ENCODE measurements at regions not wholly inside any gene's neighbourhood (a gene's known extent, or its start where the extent isn't known, plus 50 kb on each side); places are given as distances from the start of the nearest gene placed in this dataset.

DNA sequence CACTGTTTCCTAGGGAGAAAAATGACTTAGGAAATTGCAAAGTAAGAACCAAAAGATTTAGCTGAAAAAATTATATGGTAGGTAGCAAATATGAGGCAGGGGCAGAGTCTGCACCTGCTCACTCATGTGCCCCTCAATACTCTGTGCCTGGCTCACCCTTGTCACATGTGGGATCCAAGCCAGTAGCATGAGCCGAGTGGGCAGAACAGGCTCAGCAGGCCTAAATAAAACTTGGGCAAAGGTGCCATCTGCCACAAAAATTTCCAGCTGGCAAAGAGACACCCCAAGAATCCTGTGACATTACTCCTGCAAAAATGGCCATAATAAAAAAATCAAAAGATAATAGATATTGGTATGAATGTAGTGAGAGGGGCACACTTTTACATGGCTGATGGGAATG is 1321.2 kb downstream of the NCAM2 start:
- peaks cover 2% of the 10 kb centered on the region for H3K9me3 Mint-ChIP-seq
- H3K27me3 Mint-ChIP-seq (ENCODE audit: low read depth), result no peaks in the 10 kb centered on the region
- TF ChIP-seq, protein P1, sequence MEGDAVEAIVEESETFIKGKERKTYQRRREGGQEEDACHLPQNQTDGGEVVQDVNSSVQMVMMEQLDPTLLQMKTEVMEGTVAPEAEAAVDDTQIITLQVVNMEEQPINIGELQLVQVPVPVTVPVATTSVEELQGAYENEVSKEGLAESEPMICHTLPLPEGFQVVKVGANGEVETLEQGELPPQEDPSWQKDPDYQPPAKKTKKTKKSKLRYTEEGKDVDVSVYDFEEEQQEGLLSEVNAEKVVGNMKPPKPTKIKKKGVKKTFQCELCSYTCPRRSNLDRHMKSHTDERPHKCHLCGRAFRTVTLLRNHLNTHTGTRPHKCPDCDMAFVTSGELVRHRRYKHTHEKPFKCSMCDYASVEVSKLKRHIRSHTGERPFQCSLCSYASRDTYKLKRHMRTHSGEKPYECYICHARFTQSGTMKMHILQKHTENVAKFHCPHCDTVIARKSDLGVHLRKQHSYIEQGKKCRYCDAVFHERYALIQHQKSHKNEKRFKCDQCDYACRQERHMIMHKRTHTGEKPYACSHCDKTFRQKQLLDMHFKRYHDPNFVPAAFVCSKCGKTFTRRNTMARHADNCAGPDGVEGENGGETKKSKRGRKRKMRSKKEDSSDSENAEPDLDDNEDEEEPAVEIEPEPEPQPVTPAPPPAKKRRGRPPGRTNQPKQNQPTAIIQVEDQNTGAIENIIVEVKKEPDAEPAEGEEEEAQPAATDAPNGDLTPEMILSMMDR (IDR thresholded peaks at IDR 0.05; ENCODE audit: unreplicated experiment in 3 of 3), result no peak
- H3K36me3 Mint-ChIP-seq (ENCODE audit: low read depth), result no peaks in the 10 kb centered on the region
- no peaks in the 10 kb centered on the region for H3K4me1 Mint-ChIP-seq
- no peak overlapping the region for H3K4me3 Mint-ChIP-seq
- no peak overlapping the region for H3K27ac Mint-ChIP-seq

DNA sequence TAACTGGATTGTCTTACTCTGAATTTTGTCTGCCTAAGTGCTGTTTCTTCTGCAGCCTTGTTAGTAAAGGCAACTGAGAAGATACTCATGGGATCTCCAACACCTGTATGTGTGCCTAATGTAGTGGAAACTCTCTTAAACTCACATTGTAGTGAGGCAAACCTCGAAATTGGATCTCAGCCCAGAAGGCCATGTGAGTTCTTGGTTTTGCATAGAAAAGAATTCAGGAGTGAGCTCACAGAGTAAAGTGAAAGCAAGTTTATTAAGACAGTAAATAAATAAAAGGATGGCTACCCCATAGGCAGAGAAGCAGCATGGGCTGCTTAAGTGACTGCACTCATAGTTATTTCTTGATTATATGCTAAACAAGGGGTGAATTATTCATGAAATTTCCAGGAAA is 1344.7 kb downstream of the NCAM2 start:
- Mint-ChIP-seq H3K27me3 (ENCODE audit: low read depth) (no peaks in the 10 kb centered on the region), H3K4me1 (peaks cover 6% of the 10 kb centered on the region), H3K36me3 (ENCODE audit: low read depth) (no peaks in the 10 kb centered on the region), H3K9me3 (peaks cover 12% of the 10 kb centered on the region), H3K4me3 (no peak overlapping the region), H3K27ac (no peak overlapping the region)
- TF ChIP-seq, protein P1 (IDR thresholded peaks at IDR 0.05; ENCODE audit: unreplicated experiment in 3 of 3), result no peak

DNA sequence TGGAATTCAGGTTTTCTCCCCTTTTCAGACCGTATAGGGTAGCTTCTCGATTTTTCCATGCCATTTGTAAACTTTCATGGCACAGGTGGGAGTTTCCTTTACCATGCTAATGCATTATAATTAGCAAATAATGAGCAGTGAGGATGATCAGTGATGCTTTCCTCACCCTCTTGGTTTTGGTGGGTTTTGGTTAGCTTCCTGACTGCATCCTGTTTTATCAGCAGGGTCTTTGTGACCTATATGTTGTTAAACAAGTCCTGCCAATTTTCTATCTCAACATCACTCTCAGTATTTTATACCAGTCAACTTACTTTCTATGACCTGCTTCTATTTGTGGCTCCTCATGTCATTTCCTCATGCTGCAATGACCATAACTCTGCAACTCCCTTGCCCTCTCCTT is 1345.1 kb downstream of the NCAM2 start:
- Mint-ChIP-seq H3K9me3 (peaks cover 12% of the 10 kb centered on the region), H3K36me3 (ENCODE audit: low read depth) (no peaks in the 10 kb centered on the region), H3K4me3 (no peak overlapping the region), H3K27me3 (ENCODE audit: low read depth) (no peaks in the 10 kb centered on the region), H3K4me1 (peaks cover 6% of the 10 kb centered on the region), H3K27ac (no peak overlapping the region)
- TF ChIP-seq, protein P1 (IDR thresholded peaks at IDR 0.05; ENCODE audit: unreplicated experiment in 3 of 3), result no peak

DNA sequence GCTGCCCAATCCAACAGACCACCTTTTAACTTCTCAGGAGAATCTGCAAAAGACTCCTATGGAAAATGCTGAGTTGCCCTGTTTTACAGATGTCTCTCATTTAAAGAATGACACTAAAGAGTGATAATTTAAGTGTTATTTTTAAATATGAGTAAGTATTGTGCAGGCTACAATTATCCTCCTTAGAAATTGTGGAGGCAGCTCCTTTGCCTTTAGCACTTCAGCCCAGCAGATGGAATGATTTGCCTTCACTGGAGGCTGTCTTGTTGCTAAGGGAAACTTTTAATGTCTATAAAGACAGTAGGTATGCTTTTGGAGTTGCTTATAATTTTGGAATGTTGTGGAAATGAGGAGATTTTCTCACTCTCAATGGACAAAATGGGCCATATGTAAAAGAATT is 1345.5 kb downstream of the NCAM2 start:
- H3K27me3 Mint-ChIP-seq (ENCODE audit: low read depth), result no peaks in the 10 kb centered on the region
- peaks cover 6% of the 10 kb centered on the region for H3K4me1 Mint-ChIP-seq
- TF ChIP-seq, protein P1 (IDR thresholded peaks at IDR 0.05; ENCODE audit: unreplicated experiment in 3 of 3), result no peak
- H3K9me3 Mint-ChIP-seq, result peaks cover 12% of the 10 kb centered on the region
- H3K4me3 Mint-ChIP-seq, result no peak overlapping the region
- H3K36me3 Mint-ChIP-seq (ENCODE audit: low read depth), result no peaks in the 10 kb centered on the region
- H3K27ac Mint-ChIP-seq, result no peak overlapping the region

DNA sequence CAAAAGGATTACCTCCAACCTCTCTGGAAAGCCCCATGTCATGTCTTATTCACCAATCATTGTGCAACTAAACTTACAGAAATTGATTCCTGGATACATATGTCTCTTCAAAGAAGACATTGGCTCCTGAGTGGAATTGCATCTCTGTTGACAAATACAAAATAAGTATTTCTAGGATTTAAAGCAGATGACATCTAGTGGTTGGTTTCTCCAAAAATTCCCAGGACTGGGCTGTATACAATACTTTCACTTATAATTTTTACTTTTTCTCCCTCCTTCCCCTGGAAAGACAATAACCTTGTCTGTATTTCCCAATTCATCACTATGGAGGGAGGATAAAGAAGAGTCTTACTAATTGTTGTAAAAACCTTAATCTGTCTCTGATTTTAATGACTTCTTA is 1347.4 kb downstream of the NCAM2 start:
- TF ChIP-seq, protein P1 (IDR thresholded peaks at IDR 0.05; ENCODE audit: unreplicated experiment in 3 of 3), result no peak
- Mint-ChIP-seq H3K9me3 (peaks cover 7% of the 10 kb centered on the region), H3K36me3 (ENCODE audit: low read depth) (no peaks in the 10 kb centered on the region), H3K27ac (no peak overlapping the region), H3K4me1 (peaks cover 6% of the 10 kb centered on the region), H3K27me3 (ENCODE audit: low read depth) (no peaks in the 10 kb centered on the region), H3K4me3 (no peak overlapping the region)

DNA sequence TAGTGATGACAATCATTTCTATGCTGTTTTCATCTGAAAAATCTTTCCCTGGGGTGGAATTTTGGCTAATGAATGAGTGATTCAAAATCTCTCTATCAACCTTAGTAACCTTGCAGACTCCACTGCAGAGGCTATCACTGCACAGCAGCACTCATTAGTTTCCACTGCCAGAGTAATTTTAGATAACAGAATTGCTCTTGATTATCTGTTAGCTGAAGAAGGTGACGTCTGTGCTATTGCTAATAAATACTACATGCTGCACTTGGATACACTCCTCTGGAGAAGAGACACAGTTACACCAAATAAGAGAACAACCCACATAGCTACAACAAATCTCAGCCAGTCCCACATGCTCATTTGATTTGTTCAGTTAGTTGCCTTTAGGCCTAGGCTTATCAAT is 1348.4 kb downstream of the NCAM2 start:
- TF ChIP-seq, protein P1 (IDR thresholded peaks at IDR 0.05; ENCODE audit: unreplicated experiment in 3 of 3), result no peak
- peaks cover 2% of the 10 kb centered on the region for H3K27me3 Mint-ChIP-seq (ENCODE audit: low read depth)
- H3K36me3 Mint-ChIP-seq (ENCODE audit: low read depth), result no peaks in the 10 kb centered on the region
- H3K4me3 Mint-ChIP-seq, result no peak overlapping the region
- peaks cover 1% of the 10 kb centered on the region for H3K9me3 Mint-ChIP-seq
- peaks cover 6% of the 10 kb centered on the region for H3K4me1 Mint-ChIP-seq
- H3K27ac Mint-ChIP-seq, result no peak overlapping the region
